ENCODE measurements at regions not wholly inside any gene's neighbourhood (a gene's known extent, or its start where the extent isn't known, plus 50 kb on each side); places are given as distances from the start of the nearest gene placed in this dataset.
A peak's percentile ranks its signal among the peaks of the same experiment; 100 is the strongest.

DNA sequence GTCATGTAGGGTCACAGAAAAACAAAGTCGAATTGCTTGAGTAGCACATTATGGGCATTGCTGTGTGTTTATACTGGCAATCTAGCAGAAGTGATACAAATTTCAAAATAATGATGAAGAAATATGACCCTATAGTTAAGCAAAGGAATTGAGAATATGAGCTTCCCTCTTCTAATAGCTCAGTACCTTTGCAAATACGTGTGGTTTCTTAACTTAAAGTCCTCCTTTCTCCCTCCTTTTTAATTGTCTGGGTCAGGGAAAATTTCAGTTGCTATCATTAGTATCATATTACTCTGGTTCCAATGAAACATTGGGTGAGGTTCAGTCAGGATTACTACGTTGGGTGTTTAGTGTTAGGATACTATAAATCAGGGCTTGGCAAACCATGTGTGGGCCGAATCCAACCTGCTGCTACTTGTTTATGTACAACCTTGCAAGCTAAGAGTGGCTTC lies 166.8 kb upstream of the CARMIL1 start:
- TF ChIP-seq, protein P1, sequence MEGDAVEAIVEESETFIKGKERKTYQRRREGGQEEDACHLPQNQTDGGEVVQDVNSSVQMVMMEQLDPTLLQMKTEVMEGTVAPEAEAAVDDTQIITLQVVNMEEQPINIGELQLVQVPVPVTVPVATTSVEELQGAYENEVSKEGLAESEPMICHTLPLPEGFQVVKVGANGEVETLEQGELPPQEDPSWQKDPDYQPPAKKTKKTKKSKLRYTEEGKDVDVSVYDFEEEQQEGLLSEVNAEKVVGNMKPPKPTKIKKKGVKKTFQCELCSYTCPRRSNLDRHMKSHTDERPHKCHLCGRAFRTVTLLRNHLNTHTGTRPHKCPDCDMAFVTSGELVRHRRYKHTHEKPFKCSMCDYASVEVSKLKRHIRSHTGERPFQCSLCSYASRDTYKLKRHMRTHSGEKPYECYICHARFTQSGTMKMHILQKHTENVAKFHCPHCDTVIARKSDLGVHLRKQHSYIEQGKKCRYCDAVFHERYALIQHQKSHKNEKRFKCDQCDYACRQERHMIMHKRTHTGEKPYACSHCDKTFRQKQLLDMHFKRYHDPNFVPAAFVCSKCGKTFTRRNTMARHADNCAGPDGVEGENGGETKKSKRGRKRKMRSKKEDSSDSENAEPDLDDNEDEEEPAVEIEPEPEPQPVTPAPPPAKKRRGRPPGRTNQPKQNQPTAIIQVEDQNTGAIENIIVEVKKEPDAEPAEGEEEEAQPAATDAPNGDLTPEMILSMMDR (IDR thresholded peaks at IDR 0.05), result no peak
- no peaks in the 10 kb centered on the region for H3K27me3 Mint-ChIP-seq (ENCODE audit: low read depth in 2 of 2)
- H3K27ac ChIP-seq (ENCODE audit: low read length), result no peak overlapping the region
- no peaks in the 10 kb centered on the region for H3K9me3 ChIP-seq (ENCODE audit: control insufficient read depth, insufficient read depth, low read length)
- H3K36me3 Mint-ChIP-seq, result peaks cover 44% of the 10 kb centered on the region
- H3K4me1 Mint-ChIP-seq, result peaks cover 6 to 13% of the 10 kb centered on the region in 2 donors
- H3K27me3 ChIP-seq (ENCODE audit: control insufficient read depth, insufficient read depth, low read length), result no peaks in the 10 kb centered on the region
- H3K9me3 Mint-ChIP-seq, result no peaks in the 10 kb centered on the region
- intact Hi-C loops (cut with micrococcal nuclease), result no loop called here
- WGBS (ENCODE audit: insufficient coverage), result 86% methylated on average over 3 of the region's 4 CpGs
- peaks cover 69% of the 10 kb centered on the region for H3K36me3 ChIP-seq (ENCODE audit: control insufficient read depth, insufficient read depth, low read length)
- no peak overlapping the region for H3K27ac Mint-ChIP-seq
- H3K4me1 ChIP-seq (ENCODE audit: control insufficient read depth, insufficient read depth, low read length), result no peaks in the 10 kb centered on the region
- no peak overlapping the region for H3K4me3 Mint-ChIP-seq
- no peak overlapping the region for H3K4me3 ChIP-seq (ENCODE audit: low read length)
- no peak for ATAC-seq
- DNase-seq, result no peak

DNA sequence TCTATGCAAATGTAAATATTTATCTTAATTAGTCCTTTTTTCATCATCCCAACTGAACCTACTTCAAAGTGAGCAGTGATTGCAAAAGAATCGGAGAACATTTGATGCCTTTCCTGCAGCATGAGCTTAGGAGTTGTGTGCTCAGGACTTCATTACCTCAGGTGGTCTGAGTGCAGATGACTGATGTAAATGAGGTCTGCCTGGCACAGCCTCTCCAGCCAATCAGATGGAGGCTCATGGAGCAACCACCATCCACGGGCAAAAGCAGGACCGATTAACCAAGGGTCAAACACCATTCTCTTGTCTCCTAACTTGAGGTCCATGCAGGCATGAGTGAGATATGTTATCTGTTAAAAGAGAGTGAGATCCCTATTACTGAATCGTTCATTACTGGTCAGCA lies 165.7 kb upstream of the CARMIL1 start:
- intact Hi-C loops (cut with micrococcal nuclease), result no loop called here
- Histone ChIP-seq H3K27ac (ENCODE audit: low read length) (no peak overlapping the region), H3K36me3 (ENCODE audit: control insufficient read depth, insufficient read depth, low read length) (peaks cover 58% of the 10 kb centered on the region), H3K4me3 (ENCODE audit: low read length) (no peak overlapping the region), H3K9me3 (ENCODE audit: control insufficient read depth, insufficient read depth, low read length) (no peaks in the 10 kb centered on the region), H3K27me3 (ENCODE audit: control insufficient read depth, insufficient read depth, low read length) (no peaks in the 10 kb centered on the region), H3K4me1 (ENCODE audit: control insufficient read depth, insufficient read depth, low read length) (no peaks in the 10 kb centered on the region)
- H3K27me3 Mint-ChIP-seq (ENCODE audit: low read depth in 2 of 2), result no peaks in the 10 kb centered on the region
- H3K4me3 Mint-ChIP-seq, result no peak overlapping the region
- H3K4me1 Mint-ChIP-seq, result peaks cover 15 to 24% of the 10 kb centered on the region in 2 donors
- 100% methylated on average over 4 of the region's 4 CpGs for WGBS (ENCODE audit: insufficient coverage)
- H3K36me3 Mint-ChIP-seq, result peaks cover 38% of the 10 kb centered on the region
- TF ChIP-seq, protein P1 (IDR thresholded peaks at IDR 0.05), result no peak
- H3K27ac Mint-ChIP-seq, result no peak overlapping the region
- DNase-seq, result no peak
- H3K9me3 Mint-ChIP-seq, result no peaks in the 10 kb centered on the region
- ATAC-seq, result no peak

DNA sequence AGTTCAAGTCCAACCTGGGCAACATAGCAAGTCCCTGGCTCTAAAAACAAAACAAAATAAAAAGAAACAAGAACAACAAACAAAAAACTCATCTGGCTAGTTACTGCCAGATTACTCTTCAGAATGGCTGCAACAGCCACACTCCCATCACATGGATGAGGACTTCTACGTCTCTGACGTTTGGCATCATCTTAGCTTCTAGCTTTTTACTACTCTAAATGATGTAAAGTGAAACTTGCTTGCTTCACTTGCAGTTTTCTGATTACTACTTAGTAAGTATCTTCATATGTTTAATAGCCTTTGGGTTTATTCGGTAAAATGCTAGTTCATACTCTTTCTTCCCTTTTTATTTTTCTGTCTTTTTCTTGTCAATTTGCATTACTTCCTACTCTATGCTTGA lies 161.1 kb upstream of the CARMIL1 start:
- no peak for ATAC-seq
- intact Hi-C loops (cut with micrococcal nuclease), result no loop called here

DNA sequence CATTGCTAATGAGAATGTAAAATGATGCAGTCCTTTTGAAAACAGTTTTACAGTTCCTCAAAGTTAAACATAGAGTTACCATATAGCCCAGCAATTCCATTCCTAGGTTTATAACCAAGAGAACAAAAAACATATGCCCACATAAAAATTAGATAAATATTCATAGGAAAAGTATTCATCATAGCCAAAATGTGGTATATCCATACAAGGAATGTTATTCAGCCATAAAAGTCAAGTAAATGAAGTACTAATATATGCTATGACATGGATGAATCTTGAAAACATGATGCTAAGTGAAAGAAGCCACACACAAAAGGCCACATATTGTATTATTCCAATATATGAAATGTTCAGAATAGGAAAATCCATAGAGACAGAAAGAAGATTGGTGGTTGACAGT lies 158.0 kb upstream of the CARMIL1 start:
- H3K4me1 Mint-ChIP-seq, result peaks cover 38 to 43% of the 10 kb centered on the region in 2 donors
- H3K27ac ChIP-seq (ENCODE audit: low read length), result no peak overlapping the region

More for the DNA sequence above, 161.1 kb upstream of the CARMIL1 start:
- Histone ChIP-seq H3K27me3 (ENCODE audit: control insufficient read depth, insufficient read depth, low read length) (no peaks in the 10 kb centered on the region), H3K4me3 (ENCODE audit: low read length) (no peak overlapping the region), H3K36me3 (ENCODE audit: control insufficient read depth, insufficient read depth, low read length) (peaks cover 33% of the 10 kb centered on the region), H3K9me3 (ENCODE audit: control insufficient read depth, insufficient read depth, low read length) (no peaks in the 10 kb centered on the region), H3K27ac (ENCODE audit: low read length) (no peak overlapping the region), H3K4me1 (ENCODE audit: control insufficient read depth, insufficient read depth, low read length) (no peaks in the 10 kb centered on the region)
- TF ChIP-seq, protein P1 (IDR thresholded peaks at IDR 0.05), result no peak
- WGBS (ENCODE audit: insufficient coverage), result 71% methylated on average over 3 of the region's 3 CpGs
- Mint-ChIP-seq H3K9me3 (no peaks in the 10 kb centered on the region), H3K4me3 (no peak overlapping the region), H3K36me3 (peaks cover 15% of the 10 kb centered on the region), H3K4me1 (peaks cover 28 to 36% of the 10 kb centered on the region in 2 donors), H3K27ac (peak overlapping the region; percentile 2 to 80), H3K27me3 (ENCODE audit: low read depth in 2 of 2) (no peaks in the 10 kb centered on the region)
- no peak for DNase-seq

More for the DNA sequence above, 158.0 kb upstream of the CARMIL1 start:
- H3K27ac Mint-ChIP-seq, result peak overlapping the region; percentile 37 to 41
- H3K36me3 Mint-ChIP-seq, result peaks cover 14% of the 10 kb centered on the region
- TF ChIP-seq, protein P1 (IDR thresholded peaks at IDR 0.05), result no peak
- no peak for ATAC-seq
- H3K27me3 ChIP-seq (ENCODE audit: control insufficient read depth, insufficient read depth, low read length), result no peaks in the 10 kb centered on the region
- intact Hi-C loops (cut with micrococcal nuclease), result no loop called here
- no peaks in the 10 kb centered on the region for H3K4me1 ChIP-seq (ENCODE audit: control insufficient read depth, insufficient read depth, low read length)
- H3K27me3 Mint-ChIP-seq (ENCODE audit: low read depth in 2 of 2), result no peaks in the 10 kb centered on the region
- no peaks in the 10 kb centered on the region for H3K9me3 ChIP-seq (ENCODE audit: control insufficient read depth, insufficient read depth, low read length)
- H3K36me3 ChIP-seq (ENCODE audit: control insufficient read depth, insufficient read depth, low read length), result peaks cover 28% of the 10 kb centered on the region
- DNase-seq, result no peak
- no peaks in the 10 kb centered on the region for H3K9me3 Mint-ChIP-seq
- no peak overlapping the region for H3K4me3 ChIP-seq (ENCODE audit: low read length)
- H3K4me3 Mint-ChIP-seq, result no peak overlapping the region

Measured in natural killer cell (primary cell).